ENCODE measurements at regions not wholly inside any gene's neighbourhood (a gene's known extent, or its start where the extent isn't known, plus 50 kb on each side); places are given as distances from the start of the nearest gene placed in this dataset.
A peak's percentile ranks its signal among the peaks of the same experiment; 100 is the strongest.
"Not testable (repeated sequence)": the region's sequence is repeated elsewhere in the genome, so short reads cannot be mapped to it uniquely, and the experiment has no call there.

- Mint-ChIP-seq H3K27me3 (no peaks in the 10 kb centered on the region), H3K9me3 (no peaks in the 10 kb centered on the region), H3K27ac (no peak overlapping the region), H3K36me3 (ENCODE audit: low read depth) (peaks cover 2% of the 10 kb centered on the region), H3K4me1 (ENCODE audit: low read depth) (peaks cover 38% of the 10 kb centered on the region), H3K4me3 (no peak overlapping the region)
- DNase-seq, result no peak
Measured at GRCh38 chr10:60615541-60615940, 162.7 kb upstream of the CDK1 start.

- Mint-ChIP-seq H3K36me3 (ENCODE audit: low read depth) (peaks cover 2% of the 10 kb centered on the region), H3K27ac (no peak overlapping the region), H3K9me3 (no peaks in the 10 kb centered on the region), H3K27me3 (no peaks in the 10 kb centered on the region), H3K4me1 (ENCODE audit: low read depth) (peaks cover 43% of the 10 kb centered on the region), H3K4me3 (no peak overlapping the region)
- DNase-seq, result no peak
Measured at GRCh38 chr10:60614363-60614762, 163.9 kb upstream of the CDK1 start.

- Mint-ChIP-seq H3K27me3 (no peaks in the 10 kb centered on the region), H3K4me1 (ENCODE audit: low read depth) (peaks cover 44% of the 10 kb centered on the region), H3K9me3 (no peaks in the 10 kb centered on the region), H3K36me3 (ENCODE audit: low read depth) (peaks cover 6% of the 10 kb centered on the region), H3K27ac (no peak overlapping the region), H3K4me3 (no peak overlapping the region)
- DNase-seq, result no peak
Measured at GRCh38 chr10:60613434-60613833, 164.8 kb upstream of the CDK1 start.

GRCh38 chr10:60611291-60611747, 167.0 kb upstream of the CDK1 start:
- Mint-ChIP-seq H3K4me1 (ENCODE audit: low read depth) (peaks cover 41% of the 10 kb centered on the region), H3K36me3 (ENCODE audit: low read depth) (peaks cover 6% of the 10 kb centered on the region), H3K27ac (peak overlapping the region; percentile 75), H3K4me3 (peak overlapping the region; percentile 43), H3K9me3 (no peaks in the 10 kb centered on the region), H3K27me3 (no peaks in the 10 kb centered on the region)
- peak; percentile 49 for DNase-seq

GRCh38 chr10:60607372-60607771, 170.9 kb upstream of the CDK1 start:
- Mint-ChIP-seq H3K9me3 (no peaks in the 10 kb centered on the region), H3K27me3 (no peaks in the 10 kb centered on the region), H3K4me3 (no peak overlapping the region), H3K4me1 (ENCODE audit: low read depth) (peaks cover 51% of the 10 kb centered on the region), H3K27ac (no peak overlapping the region), H3K36me3 (ENCODE audit: low read depth) (peaks cover 4% of the 10 kb centered on the region)
- no peak for DNase-seq

DNA sequence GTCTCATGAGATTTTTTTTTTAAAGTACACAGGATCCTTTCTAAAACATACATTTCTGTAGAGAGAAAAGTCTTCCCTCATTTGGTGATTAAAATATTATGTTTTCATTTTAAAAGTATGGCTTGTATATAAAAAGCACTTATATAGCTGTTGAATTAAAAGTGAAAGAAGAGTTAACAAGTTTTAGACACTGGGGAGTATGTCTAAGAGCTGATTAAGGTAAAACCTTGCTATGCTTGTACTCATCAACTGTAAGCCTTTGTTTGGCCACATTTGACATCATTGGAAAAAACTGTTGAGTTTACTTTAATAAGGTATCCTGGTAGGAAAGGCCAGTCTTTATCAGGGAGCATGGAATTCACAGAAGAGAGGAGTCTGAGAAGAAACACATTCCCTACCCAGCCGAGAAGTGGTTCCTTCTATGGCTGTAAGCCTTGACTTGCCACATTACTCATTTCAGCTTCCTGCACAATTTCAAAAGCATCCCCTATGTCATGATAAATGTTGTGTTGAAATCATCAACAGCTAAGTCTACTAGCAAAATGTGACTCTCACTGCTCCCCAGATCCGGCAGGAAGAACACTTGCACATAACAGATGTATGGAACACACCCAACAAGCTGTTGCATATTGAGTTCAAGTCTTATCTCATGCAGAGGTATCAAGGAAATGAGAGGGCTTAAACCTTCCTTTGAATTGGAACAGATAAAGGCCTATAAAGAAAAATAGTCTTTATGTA, 171.8 kb upstream of the CDK1 start:
- Mint-ChIP-seq H3K27me3 (no peaks in the 10 kb centered on the region), H3K4me3 (no peak overlapping the region), H3K36me3 (ENCODE audit: low read depth) (peaks cover 4% of the 10 kb centered on the region), H3K4me1 (ENCODE audit: low read depth) (peaks cover 44% of the 10 kb centered on the region), H3K27ac (no peak overlapping the region), H3K9me3 (no peaks in the 10 kb centered on the region)
- no peak for DNase-seq

DNA sequence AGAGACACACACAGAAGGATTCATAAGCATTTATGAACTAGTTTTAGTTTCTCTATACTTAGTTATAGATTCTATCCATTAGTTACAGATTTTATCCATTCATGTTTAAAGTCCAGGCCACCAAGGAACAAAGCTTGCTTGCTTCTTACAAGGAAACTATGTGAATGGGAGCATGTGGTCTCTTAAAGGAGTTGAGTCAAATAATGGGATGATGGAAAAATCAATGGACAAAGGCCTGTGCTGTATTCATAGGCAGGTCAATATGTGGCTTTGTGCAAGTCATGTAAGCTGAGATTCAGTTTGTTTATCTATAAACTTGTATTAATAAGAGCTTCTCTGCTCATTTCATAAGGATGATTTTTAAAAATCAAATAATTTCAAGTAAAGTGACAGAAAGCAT, 172.8 kb upstream of the CDK1 start:
- DNase-seq, result no peak
- H3K9me3 Mint-ChIP-seq, result no peaks in the 10 kb centered on the region
- peaks cover 34% of the 10 kb centered on the region for H3K4me1 Mint-ChIP-seq (ENCODE audit: low read depth)
- no peak overlapping the region for H3K4me3 Mint-ChIP-seq
- peaks cover 4% of the 10 kb centered on the region for H3K36me3 Mint-ChIP-seq (ENCODE audit: low read depth)
- no peaks in the 10 kb centered on the region for H3K27me3 Mint-ChIP-seq
- H3K27ac Mint-ChIP-seq, result no peak overlapping the region

DNA sequence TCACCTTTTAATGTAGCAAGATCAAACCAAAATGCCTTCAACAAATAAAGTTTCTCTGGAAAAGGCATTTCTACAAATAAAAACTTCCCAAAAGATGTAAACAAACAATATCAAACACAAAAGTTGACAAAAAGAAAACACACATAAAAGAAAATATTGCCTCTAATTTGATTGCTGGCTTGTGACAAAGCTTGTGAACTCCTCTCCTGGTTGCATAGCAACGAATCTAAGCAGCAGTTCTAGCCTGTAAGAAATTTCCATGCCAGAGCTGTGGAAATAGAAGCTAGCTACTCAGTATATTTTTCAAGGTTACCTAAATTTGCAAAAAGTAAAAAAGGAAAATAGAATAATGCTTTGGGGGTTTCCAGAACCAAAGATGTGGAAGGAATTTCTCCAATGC, 173.9 kb upstream of the CDK1 start:
- DNase-seq, result no peak
- Mint-ChIP-seq H3K27me3 (no peaks in the 10 kb centered on the region), H3K27ac (no peak overlapping the region), H3K4me3 (no peak overlapping the region), H3K36me3 (ENCODE audit: low read depth) (peaks cover 4% of the 10 kb centered on the region), H3K4me1 (ENCODE audit: low read depth) (peaks cover 29% of the 10 kb centered on the region), H3K9me3 (no peaks in the 10 kb centered on the region)

- Mint-ChIP-seq H3K4me3 (no peak overlapping the region), H3K9me3 (no peaks in the 10 kb centered on the region)
Measured at GRCh38 chr10:60597513-60597912, 180.8 kb upstream of the CDK1 start.

DNA sequence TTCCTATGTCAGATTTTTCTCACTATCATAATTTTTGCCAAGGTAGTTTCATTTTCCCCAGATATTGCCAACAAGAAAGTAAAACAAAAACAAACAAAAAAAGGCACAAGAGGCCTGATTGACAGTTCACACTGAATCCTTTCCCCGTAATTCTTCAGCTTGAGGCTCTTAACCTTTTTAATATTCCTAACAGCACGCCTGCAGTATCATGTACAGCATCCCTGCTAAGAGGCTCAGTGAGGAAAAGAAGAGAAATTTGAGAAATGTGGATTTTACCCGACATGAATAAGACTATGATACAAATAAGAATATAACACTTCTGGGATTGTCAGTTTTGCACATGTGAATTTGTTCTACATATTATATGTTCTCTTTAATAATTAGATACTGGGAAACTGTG, 182.4 kb upstream of the CDK1 start:
- Mint-ChIP-seq H3K4me3 (no peak overlapping the region), H3K9me3 (no peaks in the 10 kb centered on the region), H3K27ac (no peak overlapping the region), H3K4me1 (ENCODE audit: low read depth) (peaks cover 24% of the 10 kb centered on the region), H3K27me3 (no peaks in the 10 kb centered on the region), H3K36me3 (ENCODE audit: low read depth) (peaks cover 6% of the 10 kb centered on the region)
- DNase-seq, result no peak

More at GRCh38 chr10:60597513-60597912, 180.8 kb upstream of the CDK1 start:
- H3K27ac Mint-ChIP-seq, result peak overlapping the region; percentile 11
- peaks cover 24% of the 10 kb centered on the region for H3K4me1 Mint-ChIP-seq (ENCODE audit: low read depth)
- H3K36me3 Mint-ChIP-seq (ENCODE audit: low read depth), result peaks cover 4% of the 10 kb centered on the region
- no peak for DNase-seq
- no peaks in the 10 kb centered on the region for H3K27me3 Mint-ChIP-seq

DNA sequence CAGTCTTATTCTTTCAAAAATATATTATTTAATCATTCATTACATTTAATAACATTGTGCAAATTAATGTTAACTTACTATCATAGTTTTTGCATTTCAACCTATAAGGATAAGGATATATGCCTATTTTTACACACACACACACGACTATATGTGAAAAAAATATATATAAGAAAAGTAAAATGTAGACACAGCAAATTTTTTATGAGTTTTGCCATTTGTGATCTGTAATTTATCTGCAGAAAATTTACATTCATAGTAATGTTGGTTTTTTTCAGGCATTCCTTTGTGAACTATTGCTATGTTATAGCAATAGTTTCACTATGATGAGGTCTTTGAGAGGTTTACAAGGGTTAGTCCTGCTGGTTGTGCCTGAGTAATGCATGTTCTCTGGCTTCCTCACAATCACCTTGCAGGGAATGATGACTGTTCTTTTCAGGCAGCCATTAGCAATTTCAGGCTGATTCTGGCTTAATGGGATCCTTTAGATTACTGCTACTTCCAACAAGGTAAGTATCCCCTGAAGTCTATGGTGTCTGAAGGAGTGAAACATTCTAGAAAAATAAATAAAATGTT, 183.7 kb upstream of the CDK1 start:
- no peak overlapping the region for H3K27ac Mint-ChIP-seq
- peaks cover 24% of the 10 kb centered on the region for H3K4me1 Mint-ChIP-seq (ENCODE audit: low read depth)
- H3K9me3 Mint-ChIP-seq, result no peaks in the 10 kb centered on the region
- no peak overlapping the region for H3K4me3 Mint-ChIP-seq
- H3K36me3 Mint-ChIP-seq (ENCODE audit: low read depth), result peaks cover 9% of the 10 kb centered on the region
- no peaks in the 10 kb centered on the region for H3K27me3 Mint-ChIP-seq
- DNase-seq, result no peak

- Mint-ChIP-seq H3K27me3 (no peaks in the 10 kb centered on the region), H3K4me1 (ENCODE audit: low read depth) (peaks cover 15% of the 10 kb centered on the region), H3K9me3 (no peaks in the 10 kb centered on the region), H3K4me3 (no peak overlapping the region), H3K36me3 (ENCODE audit: low read depth) (peaks cover 11% of the 10 kb centered on the region), H3K27ac (no peak overlapping the region)
- DNase-seq, result no peak
Measured at GRCh38 chr10:60591119-60591518, 187.2 kb upstream of the CDK1 start.

DNA sequence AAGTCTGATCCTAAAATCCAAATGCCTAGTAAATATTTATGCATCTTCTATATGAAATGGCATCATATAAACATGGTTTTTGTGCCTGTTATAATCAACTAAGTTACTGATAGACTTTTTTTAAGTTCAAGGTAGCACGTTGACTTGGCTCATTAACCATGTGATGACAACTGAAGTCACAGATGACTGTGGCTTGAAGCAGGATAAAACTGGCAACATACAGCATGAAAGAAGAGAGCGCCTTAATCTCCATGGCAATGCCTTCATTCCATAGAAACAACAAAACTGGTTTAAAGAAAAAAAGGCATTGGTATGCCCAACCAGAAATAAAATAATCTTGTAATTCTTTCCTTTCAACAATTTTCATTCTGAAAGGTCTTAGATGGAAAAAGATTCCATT, 188.9 kb upstream of the CDK1 start:
- H3K27ac Mint-ChIP-seq, result no peak overlapping the region
- H3K9me3 Mint-ChIP-seq, result peaks cover 5% of the 10 kb centered on the region
- peaks cover 19% of the 10 kb centered on the region for H3K36me3 Mint-ChIP-seq (ENCODE audit: low read depth)
- no peak for DNase-seq
- H3K4me3 Mint-ChIP-seq, result no peak overlapping the region
- H3K27me3 Mint-ChIP-seq, result no peaks in the 10 kb centered on the region
- no peaks in the 10 kb centered on the region for H3K4me1 Mint-ChIP-seq (ENCODE audit: low read depth)

DNA sequence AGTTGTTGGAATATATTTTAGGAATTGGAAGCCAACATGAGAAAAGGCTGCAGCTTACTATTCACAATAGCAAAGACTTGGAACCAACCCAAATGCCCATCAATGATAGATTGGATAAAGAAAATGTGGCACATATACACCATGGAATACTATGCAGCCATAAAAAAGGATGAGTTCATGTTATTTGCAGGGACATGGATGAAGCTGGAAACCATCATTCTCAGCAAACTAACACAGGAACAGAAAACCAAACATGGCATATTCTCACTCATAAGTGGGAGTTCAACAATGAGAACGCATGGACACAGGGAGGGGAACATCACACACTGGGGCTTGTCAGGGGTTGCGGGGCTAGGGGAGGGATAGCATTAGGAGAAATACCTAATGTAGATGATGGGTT, 192.1 kb upstream of the ANK3 start:
- H3K27ac Mint-ChIP-seq; H3K4me3 Mint-ChIP-seq; H3K4me1 Mint-ChIP-seq (ENCODE audit: low read depth); H3K27me3 Mint-ChIP-seq; DNase-seq: not testable (repeated sequence)
- Mint-ChIP-seq H3K9me3 (peaks cover 20% of the 10 kb centered on the region), H3K36me3 (ENCODE audit: low read depth) (peaks cover 45% of the 10 kb centered on the region)

- Mint-ChIP-seq H3K36me3 (ENCODE audit: low read depth) (peaks cover 38% of the 10 kb centered on the region), H3K4me1 (ENCODE audit: low read depth) (peaks cover 34% of the 10 kb centered on the region), H3K27me3 (no peaks in the 10 kb centered on the region), H3K27ac (no peak overlapping the region), H3K9me3 (peaks cover 16% of the 10 kb centered on the region), H3K4me3 (no peak overlapping the region)
- no peak for DNase-seq
Measured at GRCh38 chr10:60578217-60578616, 188.5 kb upstream of the ANK3 start.

Data from activated T-cell treated with anti-CD3 and anti-CD28 coated beads, Interleukin-2, amount 50 U/mL, for 24 hours (primary cell).